ENCODE measurements at regions not wholly inside any gene's neighbourhood (a gene's known extent, or its start where the extent isn't known, plus 50 kb on each side); places are given as distances from the start of the nearest gene placed in this dataset.

DNA sequence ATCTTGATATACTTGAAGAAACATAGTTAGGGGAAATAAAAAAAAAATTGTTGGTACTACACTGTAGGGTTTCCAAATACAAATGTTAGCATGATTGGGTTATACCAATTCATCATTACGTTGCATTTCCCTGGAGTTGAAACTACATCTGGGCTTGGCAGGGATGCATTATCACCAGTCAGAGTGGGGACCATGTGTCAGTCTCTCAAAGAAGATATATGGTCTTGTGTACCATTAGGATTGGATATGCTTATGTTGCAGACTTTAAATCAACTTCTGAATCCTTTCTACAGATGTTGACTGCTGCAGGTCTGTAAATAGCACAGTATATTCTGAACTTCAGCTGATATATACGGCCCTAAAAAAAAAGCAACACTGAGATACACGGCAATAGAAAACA lies 188.5 kb downstream of the SLIT2 start:
- TF ChIP-seq, protein P1, sequence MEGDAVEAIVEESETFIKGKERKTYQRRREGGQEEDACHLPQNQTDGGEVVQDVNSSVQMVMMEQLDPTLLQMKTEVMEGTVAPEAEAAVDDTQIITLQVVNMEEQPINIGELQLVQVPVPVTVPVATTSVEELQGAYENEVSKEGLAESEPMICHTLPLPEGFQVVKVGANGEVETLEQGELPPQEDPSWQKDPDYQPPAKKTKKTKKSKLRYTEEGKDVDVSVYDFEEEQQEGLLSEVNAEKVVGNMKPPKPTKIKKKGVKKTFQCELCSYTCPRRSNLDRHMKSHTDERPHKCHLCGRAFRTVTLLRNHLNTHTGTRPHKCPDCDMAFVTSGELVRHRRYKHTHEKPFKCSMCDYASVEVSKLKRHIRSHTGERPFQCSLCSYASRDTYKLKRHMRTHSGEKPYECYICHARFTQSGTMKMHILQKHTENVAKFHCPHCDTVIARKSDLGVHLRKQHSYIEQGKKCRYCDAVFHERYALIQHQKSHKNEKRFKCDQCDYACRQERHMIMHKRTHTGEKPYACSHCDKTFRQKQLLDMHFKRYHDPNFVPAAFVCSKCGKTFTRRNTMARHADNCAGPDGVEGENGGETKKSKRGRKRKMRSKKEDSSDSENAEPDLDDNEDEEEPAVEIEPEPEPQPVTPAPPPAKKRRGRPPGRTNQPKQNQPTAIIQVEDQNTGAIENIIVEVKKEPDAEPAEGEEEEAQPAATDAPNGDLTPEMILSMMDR (IDR thresholded peaks at IDR 0.05; ENCODE audit: low read depth, low read length, missing control alignments): no peak
- in situ Hi-C loops (cut with HindIII; ENCODE audit: low pct_ligation_motif_present, low sequenced_read_pairs): no loop called here
- Histone ChIP-seq H3K27ac (no peak overlapping the region), H3K36me3 (replicated peaks) (no peaks in the 10 kb centered on the region), H3K27me3 (replicated peaks) (no peaks in the 10 kb centered on the region), H3K4me3 (ENCODE audit: low read depth, low read length) (no peak overlapping the region)
- no peak for DNase-seq

DNA sequence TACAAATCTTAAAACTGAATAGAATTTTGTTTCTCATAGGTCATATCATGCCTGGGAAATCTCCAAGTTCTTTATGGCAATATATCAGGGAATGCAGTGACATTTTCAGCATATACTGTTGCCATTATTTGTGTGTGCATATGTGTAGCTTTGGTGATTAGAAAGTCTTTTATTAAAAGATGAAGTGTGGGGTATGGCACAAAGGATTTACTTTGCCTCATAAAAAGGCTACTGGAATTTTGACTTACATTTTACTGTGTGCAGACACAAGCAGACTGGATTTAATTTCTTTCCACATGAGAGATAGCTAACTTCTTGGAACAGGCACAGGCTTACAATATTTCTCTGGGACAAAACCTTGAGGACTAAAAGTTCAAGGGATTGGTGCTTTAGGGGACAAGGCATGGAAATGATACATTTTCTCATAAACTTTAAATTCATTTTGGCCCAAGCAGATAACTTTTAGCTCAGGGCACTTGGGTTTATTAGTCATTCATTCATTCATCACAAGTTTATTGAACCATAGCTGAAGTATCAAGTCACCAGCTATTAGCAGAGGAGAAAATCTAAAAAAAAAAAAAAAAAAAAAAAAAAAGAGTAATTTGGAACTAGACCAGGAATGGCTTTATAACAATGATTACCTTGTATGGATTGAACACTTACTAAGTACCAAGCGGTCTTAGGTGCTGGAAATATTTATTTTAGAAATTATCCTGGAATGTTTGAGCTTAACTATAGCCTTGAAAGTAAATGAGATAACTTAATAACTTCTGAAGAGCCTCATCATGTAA lies 191.5 kb downstream of the SLIT2 start:
- in situ Hi-C loops (cut with HindIII; ENCODE audit: low pct_ligation_motif_present, low sequenced_read_pairs): no loop called here
- Histone ChIP-seq H3K27me3 (replicated peaks) (no peaks in the 10 kb centered on the region), H3K4me3 (ENCODE audit: low read depth, low read length) (no peak overlapping the region), H3K36me3 (replicated peaks) (no peaks in the 10 kb centered on the region), H3K27ac (no peak overlapping the region)
- TF ChIP-seq, protein P1 (IDR thresholded peaks at IDR 0.05; ENCODE audit: low read depth, low read length, missing control alignments): no peak
- no peak for DNase-seq

DNA sequence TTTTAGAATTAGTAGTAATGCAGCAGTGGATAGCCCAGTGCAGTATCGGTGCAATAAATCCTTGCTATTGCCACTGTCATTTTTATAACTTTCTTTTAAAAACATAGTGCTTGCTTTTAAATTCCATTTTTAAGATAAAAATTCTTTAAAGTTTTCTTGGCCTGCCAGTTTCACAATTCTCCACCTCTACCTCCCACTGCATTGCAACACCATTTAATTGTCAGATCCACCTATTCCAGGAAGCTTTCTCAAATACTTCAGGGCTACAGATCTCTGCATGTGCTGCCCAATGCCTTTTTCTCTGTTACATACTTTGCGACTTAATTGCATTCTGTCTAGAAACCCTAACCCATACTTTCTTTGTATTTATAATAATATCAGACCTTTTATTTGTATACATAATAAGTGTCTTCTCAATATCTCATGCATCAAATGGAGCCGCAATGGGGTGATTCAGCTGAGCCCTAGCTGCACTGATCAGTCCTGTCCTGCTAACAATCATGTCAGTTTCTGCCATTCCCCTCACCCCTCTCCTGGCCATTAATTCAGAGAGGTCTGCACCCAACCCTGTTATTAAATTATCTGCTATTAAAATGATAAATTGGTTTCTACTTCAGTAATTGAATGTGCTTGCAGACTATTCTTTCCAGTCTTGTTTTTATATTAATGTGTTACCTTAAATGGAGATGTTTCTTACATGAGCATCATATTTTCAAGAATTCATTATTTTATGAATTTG lies 193.1 kb downstream of the SLIT2 start:
- no peak overlapping the region for H3K27ac ChIP-seq
- no peaks in the 10 kb centered on the region for H3K36me3 ChIP-seq (replicated peaks)
- TF ChIP-seq, protein P1 (IDR thresholded peaks at IDR 0.05; ENCODE audit: low read depth, low read length, missing control alignments): no peak
- no peaks in the 10 kb centered on the region for H3K27me3 ChIP-seq (replicated peaks)
- H3K4me3 ChIP-seq (ENCODE audit: low read depth, low read length): no peak overlapping the region
- in situ Hi-C loops (cut with HindIII; ENCODE audit: low pct_ligation_motif_present, low sequenced_read_pairs): no loop called here
- DNase-seq: no peak

DNA sequence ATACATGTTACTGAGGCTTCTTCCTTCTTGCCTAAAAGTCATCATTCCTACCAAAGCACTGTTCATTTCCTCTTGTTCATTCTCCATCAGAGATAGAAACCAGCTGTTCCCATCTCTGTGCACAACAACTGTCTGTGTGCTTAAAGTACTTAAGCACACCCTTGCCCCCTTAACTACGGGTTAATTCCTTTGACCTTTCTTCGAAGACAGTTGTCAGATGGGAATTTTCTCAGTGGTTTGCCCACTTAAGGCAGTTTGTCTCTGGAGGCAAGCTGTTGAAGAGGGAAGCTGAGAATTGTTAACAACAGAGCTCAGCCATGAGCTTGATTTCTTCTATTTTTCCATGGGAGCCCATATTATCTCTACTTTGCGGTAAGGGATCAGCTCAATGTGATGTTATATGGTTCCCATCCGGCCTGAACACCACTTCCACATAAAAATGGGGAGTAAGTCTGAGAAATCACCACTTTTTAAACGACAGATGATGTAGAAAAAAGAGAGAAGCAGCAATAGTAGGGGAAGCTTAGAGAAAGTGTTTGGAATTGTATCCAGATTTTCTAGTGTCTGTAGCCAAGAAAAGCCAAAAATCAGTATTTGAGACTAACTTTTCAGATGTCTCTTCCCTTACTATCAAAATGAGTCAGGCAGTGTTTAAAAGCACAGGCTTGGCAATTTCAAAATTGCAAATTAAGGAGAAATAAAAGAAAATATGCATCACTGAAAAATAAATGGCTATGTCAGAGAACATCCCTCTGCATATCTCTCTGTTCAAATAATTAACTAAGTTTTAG lies 194.4 kb downstream of the SLIT2 start:
- DNase-seq: no peak
- no peaks in the 10 kb centered on the region for H3K36me3 ChIP-seq (replicated peaks)
- H3K27me3 ChIP-seq (replicated peaks): no peaks in the 10 kb centered on the region
- H3K27ac ChIP-seq: no peak overlapping the region
- TF ChIP-seq, protein P1 (IDR thresholded peaks at IDR 0.05; ENCODE audit: low read depth, low read length, missing control alignments): no peak
- in situ Hi-C loops (cut with HindIII; ENCODE audit: low pct_ligation_motif_present, low sequenced_read_pairs): no loop called here
- H3K4me3 ChIP-seq (ENCODE audit: low read depth, low read length): no peak overlapping the region

DNA sequence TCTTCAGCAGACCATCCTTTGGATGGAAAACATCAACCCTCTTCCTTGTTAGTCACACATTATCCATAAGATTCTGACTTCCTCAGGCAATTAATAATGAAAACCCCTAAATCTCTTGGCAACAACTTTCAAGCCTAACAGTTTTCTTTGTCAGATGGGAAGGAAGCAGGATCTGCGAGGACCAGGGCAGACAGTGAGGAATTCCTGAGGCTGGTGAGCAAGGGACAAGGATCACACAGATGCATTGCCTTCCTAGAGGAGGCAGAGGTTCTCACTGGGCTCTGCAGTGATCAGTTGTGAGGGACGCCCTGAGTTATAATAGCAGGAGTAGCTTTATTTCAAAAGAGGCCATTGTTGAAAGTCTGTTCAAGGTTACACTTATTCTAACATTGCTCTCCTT lies 195.4 kb downstream of the SLIT2 start:
- no peak overlapping the region for H3K27ac ChIP-seq
- in situ Hi-C loops (cut with HindIII; ENCODE audit: low pct_ligation_motif_present, low sequenced_read_pairs): no loop called here

More for the DNA sequence above, 195.4 kb downstream of the SLIT2 start:
- no peaks in the 10 kb centered on the region for H3K36me3 ChIP-seq (replicated peaks)
- TF ChIP-seq, protein P1 (IDR thresholded peaks at IDR 0.05; ENCODE audit: low read depth, low read length, missing control alignments): no peak
- no peak overlapping the region for H3K4me3 ChIP-seq (ENCODE audit: low read depth, low read length)
- DNase-seq: no peak
- H3K27me3 ChIP-seq (replicated peaks): no peaks in the 10 kb centered on the region

Data from brain microvascular endothelial cell (primary cell).